HG02943 (cell line): ENCODE measurements at regions not wholly inside any gene's neighbourhood (a gene's known extent, or its start where the extent isn't known, plus 50 kb on each side); places are given as distances from the start of the nearest gene placed in this dataset.
"Not testable (repeated sequence)": the region's sequence is repeated elsewhere in the genome, so short reads cannot be mapped to it uniquely, and the experiment has no call there.

ENCODE experiments used
- ATAC-seq: cut with Tn5 transposase; IDR thresholded peaks from one replicate; pipeline ENCODE4 v1.9.1; 2021; ENCODE audit warnings: mild to moderate bottlenecking, low read depth, moderate library complexity; ENCODE audit not compliant: unreplicated experiment

DNA sequence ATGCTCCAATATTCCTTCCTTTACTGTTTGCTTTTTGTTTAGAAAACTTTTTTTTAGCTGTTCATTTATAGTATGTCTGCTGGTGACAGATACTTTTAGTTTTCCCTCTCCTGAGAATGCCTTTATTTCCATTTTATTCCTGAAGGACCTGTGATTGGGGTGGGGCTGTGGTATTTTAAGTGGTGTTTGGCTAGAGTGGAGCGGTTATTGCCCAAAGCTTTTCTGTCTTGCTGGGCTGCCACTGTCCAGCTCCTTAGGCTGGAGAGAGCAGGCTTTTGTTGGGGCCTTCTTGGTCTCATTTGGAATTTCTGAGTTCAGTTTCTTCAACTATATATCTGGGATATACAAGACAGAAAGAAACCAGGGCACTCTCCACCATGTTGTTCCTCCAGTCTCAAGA, 160.0 kb upstream of the PLGLB2 start:
- not testable (repeated sequence) for ATAC-seq

DNA sequence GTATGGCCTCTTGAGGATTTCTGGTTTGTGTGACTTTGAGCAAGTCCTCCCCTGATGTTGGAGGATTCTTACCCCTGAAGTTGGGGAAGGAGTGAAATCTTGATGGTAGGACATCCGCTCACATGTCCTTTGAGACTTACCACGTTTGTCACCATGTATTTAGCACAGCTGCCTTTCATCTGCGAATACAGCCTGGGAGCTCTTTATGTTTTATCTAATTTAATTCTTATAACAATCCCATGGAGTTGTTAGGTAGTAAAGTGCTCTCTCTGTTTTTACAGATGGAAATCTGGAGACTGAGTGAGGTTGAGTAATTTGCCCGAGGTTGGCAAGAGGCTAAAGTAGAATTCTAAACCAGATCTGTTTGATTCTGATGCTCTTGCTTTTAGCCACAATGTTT, 154.9 kb upstream of the PLGLB2 start:
- ATAC-seq: not testable (repeated sequence)

DNA sequence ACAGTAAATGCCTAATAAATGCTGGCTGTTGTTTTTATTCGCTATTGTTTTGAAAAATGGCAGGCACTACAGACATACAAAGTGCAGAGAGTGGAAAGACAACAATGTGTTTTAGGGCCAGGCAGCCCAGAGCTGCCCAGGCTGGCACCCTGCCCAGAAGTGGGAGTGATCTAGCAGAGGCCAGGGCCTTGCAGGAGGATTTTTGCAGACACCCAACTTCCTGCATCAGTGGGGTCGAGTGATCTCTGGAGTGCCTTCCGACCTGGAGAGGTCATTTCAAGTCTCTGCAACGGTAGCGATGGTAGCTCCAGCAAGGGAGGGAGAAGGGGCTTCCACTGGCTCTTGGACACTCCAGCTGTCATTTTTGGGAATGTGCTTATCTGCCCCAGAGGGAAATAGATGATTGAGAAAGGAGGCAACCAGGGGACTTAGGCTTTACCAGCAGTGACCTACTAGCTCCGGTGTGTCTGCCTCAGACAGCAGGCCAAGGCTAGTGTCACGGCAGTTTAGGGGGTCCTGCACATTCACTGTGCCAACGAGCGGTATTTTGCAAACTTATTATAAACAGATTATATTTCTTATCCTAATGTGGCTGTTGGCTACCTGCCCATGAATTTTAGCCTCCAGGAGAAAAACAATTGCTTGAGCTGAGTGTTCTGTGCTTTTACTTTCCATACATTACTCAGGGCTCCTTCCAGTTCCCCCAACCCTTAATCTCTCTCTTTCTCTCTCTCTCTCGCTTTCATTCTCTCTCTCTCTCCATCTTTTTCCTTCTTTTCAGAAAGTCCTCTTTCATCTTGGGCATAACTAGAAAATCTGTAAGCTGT, 153.9 kb upstream of the PLGLB2 start:
- not testable (repeated sequence) for ATAC-seq

DNA sequence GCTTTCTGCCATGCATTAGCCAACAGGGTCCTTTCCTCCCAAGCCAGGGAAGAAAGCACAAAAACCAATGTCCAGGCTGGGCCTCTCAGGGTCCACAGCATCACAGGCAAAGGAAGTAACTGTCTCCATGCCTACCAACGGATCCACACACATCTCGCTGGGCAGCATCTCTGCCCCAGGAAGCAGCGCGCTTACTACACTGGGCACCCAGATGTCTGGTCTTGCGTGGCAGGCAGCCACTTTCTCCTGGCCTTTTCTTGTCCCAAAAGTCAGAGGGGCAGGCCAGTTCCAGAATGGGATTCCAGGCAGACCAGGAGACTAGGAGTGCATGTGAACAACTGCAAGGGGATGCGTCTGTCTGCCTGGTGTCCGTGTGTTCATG, 153.3 kb upstream of the PLGLB2 start:
- ATAC-seq: not testable (repeated sequence)

DNA sequence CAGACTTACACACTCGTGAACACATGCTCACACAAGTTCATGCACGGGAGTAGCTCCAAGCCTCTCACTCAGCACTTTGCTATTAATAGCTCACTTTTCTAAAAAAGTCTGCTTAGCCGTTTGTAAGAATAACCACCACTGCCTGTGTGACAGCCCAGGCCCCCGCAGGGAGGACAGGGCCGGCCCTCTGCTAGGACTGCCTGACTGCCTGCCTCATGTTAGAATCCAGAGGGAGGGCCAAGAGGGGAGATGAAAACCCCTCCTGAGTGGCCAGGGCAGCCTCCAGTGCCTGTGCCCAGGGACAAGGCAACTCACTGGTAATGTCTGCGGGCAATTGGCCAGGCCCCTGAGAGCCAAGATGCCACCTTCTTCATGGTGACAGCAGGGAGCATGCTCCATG, 152.9 kb upstream of the PLGLB2 start:
- ATAC-seq: not testable (repeated sequence)

DNA sequence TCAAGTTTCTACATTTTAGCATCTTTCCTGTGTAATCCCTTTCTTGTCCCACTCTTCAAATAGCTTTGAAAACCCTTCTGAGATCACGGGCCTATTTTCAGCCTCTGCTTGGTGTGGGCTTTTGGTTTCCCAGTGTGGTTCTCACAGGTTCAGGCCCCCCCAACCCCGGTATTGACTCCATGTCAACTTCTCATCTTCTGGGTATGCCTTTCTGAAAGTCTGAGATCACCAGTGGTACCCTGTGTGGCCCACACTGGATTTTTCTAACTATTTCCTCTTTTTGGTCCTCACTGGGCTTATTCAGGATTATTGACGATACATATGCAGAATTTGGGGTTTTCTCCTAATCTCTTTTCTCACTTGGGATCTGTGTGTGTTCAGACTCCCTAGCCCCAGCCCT, 146.9 kb upstream of the PLGLB2 start:
- not testable (repeated sequence) for ATAC-seq

- not testable (repeated sequence) for ATAC-seq
Measured at GRCh38 chr2:87602118-87602517, 145.8 kb upstream of the PLGLB2 start.

GRCh38 chr2:87602728-87603127, 145.2 kb upstream of the PLGLB2 start:
- not testable (repeated sequence) for ATAC-seq

GRCh38 chr2:87603418-87604278, 144.2 kb upstream of the PLGLB2 start:
- not testable (repeated sequence) for ATAC-seq

GRCh38 chr2:87604279-87604818, 143.5 kb upstream of the PLGLB2 start:
- ATAC-seq: not testable (repeated sequence)

DNA sequence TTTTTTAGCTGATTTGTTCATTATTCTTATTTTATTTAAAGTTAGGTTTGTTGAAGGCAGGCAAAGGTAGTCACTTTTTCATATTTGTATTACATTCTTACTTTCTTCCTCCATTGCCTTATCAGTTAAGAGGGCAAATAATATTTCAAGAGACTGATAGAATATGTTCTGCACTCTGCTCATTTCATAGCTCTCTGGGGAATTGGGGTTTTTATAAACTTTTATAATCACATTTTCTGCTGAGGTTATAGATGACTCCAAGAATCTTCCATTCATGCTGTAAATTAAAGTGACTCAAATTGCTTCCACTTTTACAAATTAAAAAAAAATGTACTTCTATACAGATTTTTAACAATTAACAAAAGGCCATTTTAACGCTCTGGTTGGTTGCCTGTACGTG, 142.9 kb upstream of the PLGLB2 start:
- not testable (repeated sequence) for ATAC-seq

GRCh38 chr2:87608377-87609166, 139.3 kb upstream of the PLGLB2 start:
- not testable (repeated sequence) for ATAC-seq

- not testable (repeated sequence) for ATAC-seq
Measured at GRCh38 chr2:87610974-87611373, 136.9 kb upstream of the PLGLB2 start.

DNA sequence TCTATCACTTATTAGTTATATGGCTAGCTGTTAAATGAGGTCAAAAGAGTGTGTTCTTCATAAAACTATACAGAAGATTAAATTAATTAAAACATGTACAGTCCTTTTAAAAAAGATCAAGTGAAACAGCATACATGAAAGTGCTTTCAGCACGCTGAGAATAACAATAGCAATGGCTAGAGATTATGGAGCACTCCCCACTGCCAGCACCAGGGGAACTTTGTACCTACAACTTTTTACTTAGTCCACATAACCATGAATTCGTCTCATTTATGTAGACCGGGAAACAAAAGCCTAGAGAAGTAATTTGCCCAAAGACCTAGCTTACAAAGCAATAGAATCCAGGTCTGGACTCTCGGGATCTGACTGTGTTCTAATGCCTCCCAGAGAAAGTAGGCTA, 136.5 kb upstream of the PLGLB2 start:
- not testable (repeated sequence) for ATAC-seq

DNA sequence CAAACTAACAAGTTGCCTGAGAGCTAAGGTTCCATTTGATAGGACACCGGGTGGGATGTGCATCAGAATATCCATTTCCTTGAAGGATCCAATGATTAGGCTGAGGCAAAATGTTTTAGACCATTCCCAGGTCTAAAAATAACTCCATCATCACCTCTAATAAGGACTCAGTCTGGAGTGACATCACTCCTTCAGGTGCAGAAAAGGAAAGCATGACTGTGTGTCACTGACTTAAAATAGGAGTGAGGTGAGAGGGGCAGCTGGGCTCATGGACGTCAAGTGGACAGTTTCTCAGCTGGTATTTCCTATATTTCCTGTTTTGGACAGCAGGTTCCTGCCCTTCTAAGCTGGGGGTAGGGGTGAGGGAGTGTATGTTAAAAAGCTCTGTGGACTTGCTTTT, 135.9 kb upstream of the PLGLB2 start:
- ATAC-seq: not testable (repeated sequence)

- not testable (repeated sequence) for ATAC-seq
Measured at GRCh38 chr2:87614829-87615434, 133.0 kb upstream of the PLGLB2 start.

DNA sequence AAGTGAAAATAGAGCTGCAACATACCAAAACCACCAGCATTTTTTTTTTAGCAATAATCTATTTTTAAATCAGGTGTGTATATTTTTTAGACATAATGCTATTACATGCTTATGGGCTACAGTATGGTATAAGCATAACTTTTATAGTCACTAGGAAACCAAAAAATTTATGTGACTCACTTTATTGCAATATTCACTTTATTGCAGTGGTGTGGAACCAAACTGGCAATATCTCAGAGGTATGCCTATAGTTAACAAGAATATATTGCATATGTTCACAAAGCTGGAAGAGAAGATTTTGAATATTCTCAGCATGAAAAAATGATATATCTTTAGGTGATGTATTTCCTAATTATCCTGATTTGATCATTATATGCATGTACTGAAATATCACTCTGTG, 128.8 kb upstream of the PLGLB2 start:
- not testable (repeated sequence) for ATAC-seq

DNA sequence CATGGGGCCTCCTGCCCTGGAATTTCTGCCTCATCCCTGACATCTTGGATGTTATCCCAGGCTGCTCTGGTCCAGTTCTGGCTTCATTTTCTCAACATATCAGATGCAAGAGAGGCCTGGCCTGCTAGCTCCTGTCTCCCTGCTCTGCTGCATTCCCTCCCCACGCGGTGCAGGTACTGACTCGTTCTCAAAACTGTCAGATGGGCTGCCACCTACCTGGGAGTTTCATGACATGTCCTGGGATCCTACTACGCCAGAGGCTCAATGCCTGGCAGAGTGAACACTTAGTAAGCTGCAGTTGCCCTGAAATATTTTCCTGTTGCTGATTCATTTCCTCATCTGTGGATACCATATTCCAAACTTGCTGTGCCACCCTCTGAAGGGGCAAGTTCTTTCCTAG, 126.7 kb upstream of the PLGLB2 start:
- ATAC-seq: not testable (repeated sequence)

DNA sequence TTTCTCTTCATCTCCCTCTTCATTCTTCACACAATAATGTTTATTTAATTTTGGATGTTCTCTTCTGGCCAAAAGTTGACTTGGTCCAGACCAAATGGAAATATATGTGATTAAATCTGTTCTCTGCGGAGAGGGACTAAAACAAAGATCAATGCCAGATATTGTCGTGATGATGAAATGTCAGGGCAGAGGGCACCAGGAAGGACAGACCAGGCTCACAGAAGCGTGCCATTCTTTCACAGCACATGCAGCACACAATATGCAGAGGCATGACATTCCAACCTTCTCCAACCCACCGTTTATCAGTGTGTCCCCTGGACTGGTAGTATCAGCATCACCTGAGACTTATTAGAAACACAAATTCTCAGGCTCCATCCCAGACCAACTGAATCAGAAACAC, 125.2 kb upstream of the PLGLB2 start:
- not testable (repeated sequence) for ATAC-seq
